PC-9 (cell line): ENCODE measurements at regions not wholly inside any gene's neighbourhood (a gene's known extent, or its start where the extent isn't known, plus 50 kb on each side); places are given as distances from the start of the nearest gene placed in this dataset.

Source experiments
- EZH2 ChIP-seq: fragments of 200-600 bp; sonication (generic); IDR thresholded peaks from 2 replicates; pipeline ENCODE4 v1.8.0; 2017; ENCODE audit warnings: antibody characterized with exemption, low read depth
- TF ChIP-seq, protein P1 (sequence below): fragments of 200-600 bp; sonication (generic); conservative IDR thresholded peaks from 2 replicates; pipeline ENCODE4 v1.6.1; 2017; ENCODE audit warnings: mixed run types, antibody characterized with exemption, mild to moderate bottlenecking, moderate library complexity

DNA sequence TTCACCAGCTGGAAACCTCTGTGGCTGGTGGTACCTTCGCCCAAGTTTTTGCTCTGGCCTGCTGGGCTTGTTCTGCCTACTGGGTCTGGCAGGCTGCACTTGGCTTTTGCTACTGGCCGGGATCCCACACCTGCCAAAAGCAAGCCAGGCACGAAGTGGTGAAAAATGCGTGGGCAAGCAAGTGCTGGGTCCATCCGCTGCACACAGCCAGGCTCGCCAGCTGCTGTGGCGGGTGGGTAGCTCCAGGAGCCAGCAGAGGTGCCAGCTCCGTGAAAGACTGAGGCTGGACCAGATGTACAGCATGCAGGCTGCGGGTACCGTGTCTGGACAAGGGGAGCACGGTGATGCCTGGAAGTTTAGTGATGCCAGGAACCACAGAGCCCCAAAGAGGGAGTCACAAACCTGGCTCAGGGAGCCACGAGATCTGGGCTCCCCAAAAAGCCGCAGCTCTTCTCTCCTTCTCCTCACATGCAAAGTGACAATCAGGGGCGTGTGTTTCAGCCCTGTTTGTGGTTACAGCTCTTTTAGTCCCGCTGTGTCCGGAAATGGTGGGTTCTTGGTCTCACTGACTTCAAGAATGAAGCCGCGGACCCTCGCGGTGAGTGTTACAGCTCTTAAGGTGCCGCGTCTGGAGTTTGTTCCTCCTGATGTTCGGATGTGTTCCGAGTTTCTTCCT, 1455.6 kb upstream of the GBE1 start:
- TF ChIP-seq, protein P1, sequence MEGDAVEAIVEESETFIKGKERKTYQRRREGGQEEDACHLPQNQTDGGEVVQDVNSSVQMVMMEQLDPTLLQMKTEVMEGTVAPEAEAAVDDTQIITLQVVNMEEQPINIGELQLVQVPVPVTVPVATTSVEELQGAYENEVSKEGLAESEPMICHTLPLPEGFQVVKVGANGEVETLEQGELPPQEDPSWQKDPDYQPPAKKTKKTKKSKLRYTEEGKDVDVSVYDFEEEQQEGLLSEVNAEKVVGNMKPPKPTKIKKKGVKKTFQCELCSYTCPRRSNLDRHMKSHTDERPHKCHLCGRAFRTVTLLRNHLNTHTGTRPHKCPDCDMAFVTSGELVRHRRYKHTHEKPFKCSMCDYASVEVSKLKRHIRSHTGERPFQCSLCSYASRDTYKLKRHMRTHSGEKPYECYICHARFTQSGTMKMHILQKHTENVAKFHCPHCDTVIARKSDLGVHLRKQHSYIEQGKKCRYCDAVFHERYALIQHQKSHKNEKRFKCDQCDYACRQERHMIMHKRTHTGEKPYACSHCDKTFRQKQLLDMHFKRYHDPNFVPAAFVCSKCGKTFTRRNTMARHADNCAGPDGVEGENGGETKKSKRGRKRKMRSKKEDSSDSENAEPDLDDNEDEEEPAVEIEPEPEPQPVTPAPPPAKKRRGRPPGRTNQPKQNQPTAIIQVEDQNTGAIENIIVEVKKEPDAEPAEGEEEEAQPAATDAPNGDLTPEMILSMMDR: no peak
- TF ChIP-seq EZH2: no peak
